Fibroblast of mammary gland (primary cell): ENCODE measurements at regions not wholly inside any gene's neighbourhood (a gene's known extent, or its start where the extent isn't known, plus 50 kb on each side); places are given as distances from the start of the nearest gene placed in this dataset.
"Not testable (repeated sequence)": the region's sequence is repeated elsewhere in the genome, so short reads cannot be mapped to it uniquely, and the experiment has no call there.

Experiments used
- DNase-seq: peaks from one replicate; pipeline ENCODE4 v3.0.0-alpha.2; 2010; ENCODE audit warnings: low read depth
- H3K4me3 ChIP-seq: 2 replicates; pipeline ENCODE4 v1.5.1; 2011; ENCODE audit warnings: low read depth, mild to moderate bottlenecking, low read length, moderate library complexity; ENCODE audit not compliant: control insufficient read depth
- CTCF ChIP-seq: conservative IDR thresholded peaks from 2 replicates; pipeline ENCODE4 v1.5.1; 2011; ENCODE audit warnings: low read depth, low read length, inconsistent platforms; ENCODE audit not compliant: control insufficient read depth, insufficient read depth

GRCh38 chr10:125231116-125231812 is 70.9 kb upstream of the CTBP2 start:
- peak; percentile 92 for DNase-seq
- peak; percentile 12 for TF ChIP-seq CTCF
- H3K4me3 ChIP-seq: no peak overlapping the region

- DNase-seq: no peak
- no peak overlapping the region for H3K4me3 ChIP-seq
- TF ChIP-seq CTCF: no peak
These were observed 69.9 kb upstream of the CTBP2 start for GRCh38 chr10:125230251-125230650.

GRCh38 chr10:125228245-125228940 is 68.0 kb upstream of the CTBP2 start:
- DNase-seq, H3K4me3 ChIP-seq: not testable (repeated sequence)

- no peak for TF ChIP-seq CTCF
- DNase-seq: no peak
- H3K4me3 ChIP-seq: no peak overlapping the region
These were observed 67.2 kb upstream of the CTBP2 start for GRCh38 chr10:125227546-125227945.

GRCh38 chr10:125226823-125227222 is 66.5 kb upstream of the CTBP2 start:
- no peak for DNase-seq
- H3K4me3 ChIP-seq: no peak overlapping the region
- no peak for TF ChIP-seq CTCF

- DNase-seq: no peak
- H3K4me3 ChIP-seq: no peak overlapping the region
- TF ChIP-seq CTCF: no peak
These were observed 65.6 kb upstream of the CTBP2 start for GRCh38 chr10:125226005-125226404.

- no peak for DNase-seq
- H3K4me3 ChIP-seq: no peak overlapping the region
These were observed 64.7 kb upstream of the CTBP2 start for GRCh38 chr10:125225051-125225450.

More at GRCh38 chr10:125225051-125225450, 64.7 kb upstream of the CTBP2 start:
- no peak for TF ChIP-seq CTCF
